ENCODE measurements at regions not wholly inside any gene's neighbourhood (a gene's known extent, or its start where the extent isn't known, plus 50 kb on each side); places are given as distances from the start of the nearest gene placed in this dataset.

- Histone ChIP-seq H3K9ac (ENCODE audit: extremely low read depth, insufficient read length, low read length) (no peak overlapping the region), H3K27ac (ENCODE audit: insufficient read length, low read depth, low read length) (no peak overlapping the region), H3K4ac (ENCODE audit: low read depth, low read length) (no peak overlapping the region), H3K56ac (ENCODE audit: insufficient read length, low read depth, low read length) (no peak overlapping the region), H2BK20ac (ENCODE audit: low read depth, low read length, poor library complexity, severe bottlenecking) (no peak overlapping the region), H3K23me2 (ENCODE audit: insufficient read length, low read depth, low read length, poor library complexity, severe bottlenecking) (no peaks in the 10 kb centered on the region), H3K18ac (ENCODE audit: insufficient read length, low read depth, low read length) (no peak overlapping the region), H4K5ac (ENCODE audit: insufficient read length, low read depth, low read length) (no peak overlapping the region), H2BK120ac (ENCODE audit: low read depth, low read length, poor library complexity, severe bottlenecking) (no peak overlapping the region), H3K27me3 (ENCODE audit: insufficient read depth, low read length) (no peaks in the 10 kb centered on the region), H3K4me1 (ENCODE audit: insufficient read depth, low read length) (no peaks in the 10 kb centered on the region), H2BK15ac (ENCODE audit: low read depth, low read length) (no peak overlapping the region), H3K79me1 (ENCODE audit: insufficient read depth, low read depth, low read length, poor library complexity, severe bottlenecking) (no peaks in the 10 kb centered on the region), H3K4me2 (ENCODE audit: insufficient read depth, insufficient read length, low read length) (no peak overlapping the region), H2AFZ (ENCODE audit: low read length) (no peak overlapping the region), H3K23ac (ENCODE audit: insufficient read length, low read depth, low read length) (no peak overlapping the region), H4K8ac (replicated peaks; ENCODE audit: insufficient read length, low read depth, low read length) (no peak overlapping the region), H4K91ac (ENCODE audit: insufficient read length, low read depth, low read length) (no peak overlapping the region), H3K9me3 (ENCODE audit: control insufficient read depth, low read depth, low read length) (no peaks in the 10 kb centered on the region), H2BK5ac (ENCODE audit: insufficient read length, low read length) (no peak overlapping the region), H2BK12ac (ENCODE audit: insufficient read length, low read depth, low read length) (no peak overlapping the region), H3K14ac (ENCODE audit: insufficient read depth, low read length) (no peak overlapping the region), H3T11ph (ENCODE audit: low read length) (no peak overlapping the region), H2AK5ac (ENCODE audit: insufficient read length, low read length) (no peak overlapping the region), H4K20me1 (ENCODE audit: control insufficient read depth, insufficient read depth, insufficient read length) (no peaks in the 10 kb centered on the region), H3K79me2 (ENCODE audit: insufficient read depth, low read length) (no peaks in the 10 kb centered on the region)
- TF ChIP-seq CTCF (conservative IDR thresholded peaks at IDR 0.05) = no peak
- no peaks in the 10 kb centered on the region for H3K36me3 Mint-ChIP-seq (ENCODE audit: insufficient read depth in 1 of 3, low read depth in 3 of 3)
- H3K27me3 Mint-ChIP-seq (ENCODE audit: low read depth) = no peaks in the 10 kb centered on the region
- H3K9me3 Mint-ChIP-seq = no peaks in the 10 kb centered on the region
- H3K4me1 Mint-ChIP-seq = peaks cover 10 to 11% of the 10 kb centered on the region in 2 experiments
- WGBS (ENCODE audit: extremely low coverage, insufficient read length, low lambda C conversion rate) = no CpG with 5 or more reads among the region's 6 CpGs
- no peak overlapping the region for H3K4me3 Mint-ChIP-seq
- no peak overlapping the region for H3K27ac Mint-ChIP-seq
- DNase-seq = no peak
These were observed 283.9 kb upstream of the ISL1 start for GRCh38 chr5:51099173-51099853.
